A549 (cell line): ENCODE measurements at regions not wholly inside any gene's neighbourhood (a gene's known extent, or its start where the extent isn't known, plus 50 kb on each side); places are given as distances from the start of the nearest gene placed in this dataset.

Experiments used
- ATAC-seq, 2 experiments: fragments of 200-7000 bp in 1 of 2; fragments of >200 bp in 1 of 2; cut with Nextera tagmentation in 1 of 2; cut with Tn5 transposase in 1 of 2; 3 replicates each; pipeline versions ENCODE4 v1.8.0 to v1.9.1; 2018 to 2020; ENCODE audit warnings: mild to moderate bottlenecking in 1 of 2, moderate library complexity in 1 of 2
- CTCF ChIA-PET: fragments of 300-600 bp; sonication (Branson Sonifier 250); formaldehyde crosslinking; extraction: SDS; loops from one replicate; lab custom pipeline; 2021; ENCODE audit warnings: antibody characterized with exemption, inconsistent platforms; lab: Yijun Ruan, JAX
- POLR2A ChIA-PET: fragments of 350-600 bp; formaldehyde crosslinking; extraction: SDS; loops from one replicate; lab custom pipeline; 2021; ENCODE audit warnings: antibody characterized with exemption, inconsistent platforms; lab: Yijun Ruan, JAX
- DNase-seq, 2 experiments: peaks; one replicate each; pipeline versions ENCODE4 v3.0.0 to v3.0.0-alpha.2; 2011 to 2016; ENCODE audit warnings: low read depth in 1 of 2, low spot score in 1 of 2
- FAIRE-seq: peaks from 2 replicates; lab custom pipeline; 2011; peaks lifted over from hg19 to GRCh38; lab: Jason Lieb, UNC
- H3K27ac ChIP-seq, 2 experiments: fragments of >200 bp; sonication (Bioruptor Twin); formaldehyde crosslinking; 3 replicates each; pipeline ENCODE4 v1.5.1; 2016 to 2017
- H3K4me1 ChIP-seq: fragments of >200 bp; sonication (Bioruptor Twin); formaldehyde crosslinking; 3 replicates; pipeline ENCODE4 v1.6.1; 2016
- H3K4me2 ChIP-seq: fragments of >200 bp; sonication (Bioruptor Twin); formaldehyde crosslinking; 3 replicates; pipeline ENCODE4 v1.6.1; 2016
- H3K4me3 ChIP-seq: fragments of >200 bp; sonication (Bioruptor Twin); formaldehyde crosslinking; 3 replicates; pipeline ENCODE4 v1.5.1; 2016
- H3K9me3 ChIP-seq: fragments of >200 bp; sonication (Bioruptor Twin); formaldehyde crosslinking; 3 replicates; pipeline ENCODE4 v1.6.1; 2016
- CBX2 ChIP-seq: fragments of 200-600 bp; sonication (generic); IDR thresholded peaks from 2 replicates; pipeline ENCODE4 v1.6.1; 2016; ENCODE audit warnings: low read depth, mild to moderate bottlenecking, borderline replicate concordance
- CHD2 ChIP-seq: fragments of 150-350 bp; IDR thresholded peaks from 2 replicates; pipeline ENCODE4 v1.6.1; 2014; ENCODE audit warnings: low read length; ENCODE audit not compliant: partially characterized antibody
- CHD4 ChIP-seq: fragments of 200-600 bp; sonication (generic); IDR thresholded peaks from 2 replicates; pipeline ENCODE4 v1.6.1; 2016; ENCODE audit warnings: antibody characterized with exemption, mild to moderate bottlenecking, borderline replicate concordance
- EHMT2 ChIP-seq: fragments of 200-600 bp; sonication (generic); IDR thresholded peaks from 2 replicates; pipeline ENCODE4 v1.6.1; 2016; ENCODE audit warnings: antibody characterized with exemption, low read depth, mild to moderate bottlenecking, moderate library complexity
- ESRRA ChIP-seq: fragments of 150-350 bp; IDR thresholded peaks from 2 replicates; pipeline ENCODE4 v1.6.1; 2014; ENCODE audit warnings: mild to moderate bottlenecking, low read length, borderline replicate concordance
- FOSL2 ChIP-seq, 2 experiments: fragments of 450-650 bp in 1 of 2; fragments of >200 bp in 1 of 2; sonication (Bioruptor Twin) in 1 of 2; formaldehyde crosslinking; IDR thresholded peaks; 2 replicates each; pipeline versions ENCODE4 v1.5.0 to v1.6.1; 2016 to 2020; ENCODE audit warnings: mild to moderate bottlenecking in 1 of 2, moderate library complexity in 1 of 2
- HOXA7 ChIP-seq: fragments of 250-450 bp; sonication (Bioruptor Pico); IDR thresholded peaks from 2 replicates; pipeline ENCODE4 v1.5.0; 2020; ENCODE audit warnings: mild to moderate bottlenecking, moderate library complexity
- HOXB5 ChIP-seq: fragments of 250-450 bp; sonication (Bioruptor Pico); IDR thresholded peaks from 2 replicates; pipeline ENCODE4 v1.5.0; 2020; ENCODE audit warnings: mild to moderate bottlenecking, moderate library complexity
- KDM1A ChIP-seq: fragments of 200-600 bp; sonication (generic); IDR thresholded peaks from 2 replicates; pipeline ENCODE4 v1.6.1; 2016; ENCODE audit warnings: low read depth, mild to moderate bottlenecking
- PHF8 ChIP-seq: fragments of 200-600 bp; sonication (generic); IDR thresholded peaks from 2 replicates; pipeline ENCODE4 v1.6.1; 2016; ENCODE audit warnings: low read depth, mild to moderate bottlenecking, antibody characterized with exemption, moderate library complexity, borderline replicate concordance
- POLR2A ChIP-seq: IDR thresholded peaks from 2 replicates; pipeline ENCODE4 v1.6.1; 2012; ENCODE audit warnings: mild to moderate bottlenecking, low read length
- RFX5 ChIP-seq: fragments of 450-650 bp; IDR thresholded peaks from 2 replicates; pipeline ENCODE4 v1.7.1; 2014; ENCODE audit warnings: antibody characterized with exemption, mild to moderate bottlenecking, moderate library complexity
- RNF2 ChIP-seq: fragments of 200-600 bp; sonication (generic); IDR thresholded peaks from 2 replicates; pipeline ENCODE4 v1.6.1; 2016; ENCODE audit warnings: low read depth, mild to moderate bottlenecking, antibody characterized with exemption, moderate library complexity, borderline replicate concordance
- TFCP2L1 ChIP-seq: fragments of 250-450 bp; sonication (Bioruptor Pico); IDR thresholded peaks from 2 replicates; pipeline ENCODE4 v1.5.0; 2021; ENCODE audit warnings: mild to moderate bottlenecking
- ZC3H11A ChIP-seq: fragments of 450-650 bp; IDR thresholded peaks from 2 replicates; pipeline ENCODE4 v1.6.1; 2014; ENCODE audit warnings: antibody characterized with exemption, mild to moderate bottlenecking
- ZNF302 ChIP-seq: fragments of 250-450 bp; sonication (Bioruptor Pico); IDR thresholded peaks from 2 replicates; pipeline ENCODE4 v1.9.0; 2021; ENCODE audit warnings: inconsistent platforms, mild to moderate bottlenecking, moderate library complexity
- ZSCAN20 ChIP-seq: fragments of 250-450 bp; sonication (Bioruptor Pico); IDR thresholded peaks from 2 replicates; pipeline ENCODE4 v1.8.0; 2022; ENCODE audit warnings: mild to moderate bottlenecking, moderate library complexity
- WGBS: methylation state at CpG from one replicate; pipeline ENCODE4 v1.1.6; 2017; ENCODE audit errors: missing lambda C conversion rate; 5-methylcytosine and 5-hydroxymethylcytosine counted together
- TF ChIP-seq, protein P1 (sequence below): IDR thresholded peaks from 2 replicates; pipeline ENCODE4 v1.6.1; 2012
- TF ChIP-seq, protein P2 (sequence below): fragments of 450-650 bp; IDR thresholded peaks from 2 replicates; pipeline ENCODE4 v1.6.1; 2014; ENCODE audit warnings: antibody characterized with exemption
- TF ChIP-seq, protein P3 (sequence below): fragments of >200 bp; sonication (Bioruptor Twin); formaldehyde crosslinking; IDR thresholded peaks from 3 replicates; pipeline ENCODE4 v1.6.1; 2016

DNA sequence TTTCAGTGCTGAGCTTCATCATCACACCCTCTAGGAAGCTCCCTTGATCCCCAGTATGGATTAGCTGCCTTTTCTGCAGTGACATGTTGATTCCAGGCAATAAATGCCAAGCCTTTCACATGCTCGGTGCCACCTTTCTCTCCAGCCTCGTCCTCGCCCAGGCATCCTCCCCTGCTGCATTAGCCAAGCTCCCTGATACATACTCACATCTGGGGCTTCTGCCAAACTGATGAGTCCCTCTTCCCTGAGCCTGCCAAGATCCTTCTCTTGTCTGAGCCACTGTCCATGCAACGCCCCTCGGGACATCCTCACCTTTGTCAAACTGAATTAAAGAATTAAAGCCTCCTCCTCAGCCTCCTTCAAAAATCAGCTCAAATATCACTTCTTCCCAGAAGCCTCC is 538.5 kb upstream of the CDH11 start:
- ATAC-seq = no peak

DNA sequence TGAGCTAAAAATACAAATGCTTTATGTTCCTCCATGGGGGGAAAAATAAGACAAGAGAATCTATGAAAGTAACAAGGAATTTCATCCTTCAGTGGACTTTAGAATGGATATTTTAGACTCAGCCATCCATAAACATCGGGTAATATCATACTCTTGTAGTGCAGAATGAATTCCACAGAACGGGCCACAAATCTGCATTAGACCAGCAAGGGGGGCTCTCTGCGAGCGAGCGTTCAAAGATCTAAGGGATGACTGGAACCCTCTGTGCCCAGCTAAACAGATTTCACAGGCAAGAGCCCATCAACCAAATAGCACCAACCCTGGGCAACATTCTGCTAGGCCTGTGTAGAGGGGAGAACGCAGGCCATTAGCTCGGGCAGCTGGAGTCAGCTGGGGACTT is 537.9 kb upstream of the CDH11 start:
- Histone ChIP-seq H3K4me1 (no peaks in the 10 kb centered on the region), H3K4me3 (no peak overlapping the region), H3K9me3 (no peaks in the 10 kb centered on the region), H3K27ac (no peak overlapping the region), H3K4me2 (no peak overlapping the region)
- no peak for TF ChIP-seq RFX5
- TF ChIP-seq ESRRA = no peak
- no peak for TF ChIP-seq ZSCAN20 (CRISPR knock-in tag)
- no peak for TF ChIP-seq HOXB5 (CRISPR knock-in tag)
- TF ChIP-seq CBX2 = no peak
- TF ChIP-seq CHD2 = no peak
- no peak for TF ChIP-seq HOXA7 (CRISPR knock-in tag)
- no peak for TF ChIP-seq TFCP2L1 (CRISPR knock-in tag)
- no peak for FAIRE-seq
- WGBS = 29% methylated on average over 5 of the region's 7 CpGs
- no peak for ATAC-seq
- ChIA-PET CTCF (interaction anchor here (1.0 kb wide), 1 partner anchor 9 kb away, joined by 3 read pairs; no protein-coding TSS in a partner anchor), POLR2A (no interaction called here)
- DNase-seq = no peak

More for the DNA sequence above, 538.5 kb upstream of the CDH11 start:
- H3K4me2 ChIP-seq = no peak overlapping the region
- no peak overlapping the region for H3K4me3 ChIP-seq
- ChIA-PET CTCF (no interaction called here), POLR2A (no interaction called here)
- no peaks in the 10 kb centered on the region for H3K9me3 ChIP-seq
- DNase-seq (no peak), FAIRE-seq (no peak)
- WGBS = 3% methylated on average over 5 of the region's 5 CpGs
- no peak overlapping the region for H3K27ac ChIP-seq
- TF ChIP-seq ZSCAN20 (CRISPR knock-in tag) (no peak), EHMT2 (no peak), FOSL2 (IDR thresholded peaks at IDR 0.05) (no peak), FOSL2 (CRISPR knock-in tag; IDR thresholded peaks at IDR 0.05) (no peak), ZNF302 (CRISPR knock-in tag) (no peak), KDM1A (no peak), POLR2A (no peak)
- TF ChIP-seq, protein P1, sequence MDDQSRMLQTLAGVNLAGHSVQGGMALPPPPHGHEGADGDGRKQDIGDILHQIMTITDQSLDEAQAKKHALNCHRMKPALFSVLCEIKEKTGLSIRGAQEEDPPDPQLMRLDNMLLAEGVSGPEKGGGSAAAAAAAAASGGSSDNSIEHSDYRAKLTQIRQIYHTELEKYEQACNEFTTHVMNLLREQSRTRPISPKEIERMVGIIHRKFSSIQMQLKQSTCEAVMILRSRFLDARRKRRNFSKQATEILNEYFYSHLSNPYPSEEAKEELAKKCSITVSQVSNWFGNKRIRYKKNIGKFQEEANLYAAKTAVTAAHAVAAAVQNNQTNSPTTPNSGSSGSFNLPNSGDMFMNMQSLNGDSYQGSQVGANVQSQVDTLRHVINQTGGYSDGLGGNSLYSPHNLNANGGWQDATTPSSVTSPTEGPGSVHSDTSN = no peak
- TF ChIP-seq, protein P2, sequence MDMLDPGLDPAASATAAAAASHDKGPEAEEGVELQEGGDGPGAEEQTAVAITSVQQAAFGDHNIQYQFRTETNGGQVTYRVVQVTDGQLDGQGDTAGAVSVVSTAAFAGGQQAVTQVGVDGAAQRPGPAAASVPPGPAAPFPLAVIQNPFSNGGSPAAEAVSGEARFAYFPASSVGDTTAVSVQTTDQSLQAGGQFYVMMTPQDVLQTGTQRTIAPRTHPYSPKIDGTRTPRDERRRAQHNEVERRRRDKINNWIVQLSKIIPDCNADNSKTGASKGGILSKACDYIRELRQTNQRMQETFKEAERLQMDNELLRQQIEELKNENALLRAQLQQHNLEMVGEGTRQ = no peak
- no peaks in the 10 kb centered on the region for H3K4me1 ChIP-seq

DNA sequence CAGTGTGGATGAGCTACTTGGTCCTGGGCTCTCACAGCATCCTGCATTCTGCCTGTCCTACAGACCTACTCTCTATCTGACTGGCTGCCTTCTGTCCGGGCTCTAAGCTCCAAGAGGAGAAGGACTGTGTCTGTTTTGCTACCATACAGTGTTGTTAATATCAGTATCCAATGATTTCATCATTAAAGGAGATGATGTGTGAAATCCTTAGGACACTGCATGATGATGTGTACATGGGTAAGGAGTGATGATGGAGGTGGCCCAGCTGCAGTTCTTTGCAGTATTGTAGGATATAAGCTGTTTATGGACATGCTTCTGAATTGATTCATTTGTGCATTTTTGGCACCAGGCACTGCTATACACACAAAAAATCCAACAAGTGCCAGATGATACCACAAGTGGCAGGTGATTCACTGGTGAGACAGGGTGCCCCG is 536.9 kb upstream of the CDH11 start:
- CTCF ChIA-PET = no interaction called here
- POLR2A ChIA-PET = no interaction called here
- no peak for FAIRE-seq
- no peak overlapping the region for H3K27ac ChIP-seq
- WGBS = 0% methylated on average over 2 of the region's 2 CpGs
- no peaks in the 10 kb centered on the region for H3K9me3 ChIP-seq
- H3K4me2 ChIP-seq = no peak overlapping the region
- no peak for TF ChIP-seq CHD4
- TF ChIP-seq HOXB5 (CRISPR knock-in tag) = no peak
- TF ChIP-seq, protein P3, sequence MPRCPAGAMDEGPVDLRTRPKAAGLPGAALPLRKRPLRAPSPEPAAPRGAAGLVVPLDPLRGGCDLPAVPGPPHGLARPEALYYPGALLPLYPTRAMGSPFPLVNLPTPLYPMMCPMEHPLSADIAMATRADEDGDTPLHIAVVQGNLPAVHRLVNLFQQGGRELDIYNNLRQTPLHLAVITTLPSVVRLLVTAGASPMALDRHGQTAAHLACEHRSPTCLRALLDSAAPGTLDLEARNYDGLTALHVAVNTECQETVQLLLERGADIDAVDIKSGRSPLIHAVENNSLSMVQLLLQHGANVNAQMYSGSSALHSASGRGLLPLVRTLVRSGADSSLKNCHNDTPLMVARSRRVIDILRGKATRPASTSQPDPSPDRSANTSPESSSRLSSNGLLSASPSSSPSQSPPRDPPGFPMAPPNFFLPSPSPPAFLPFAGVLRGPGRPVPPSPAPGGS = no peak
- no peak for TF ChIP-seq ZC3H11A
- no peak for TF ChIP-seq RNF2
- TF ChIP-seq PHF8 = no peak
- no peak for ATAC-seq
- no peak for DNase-seq
- no peak overlapping the region for H3K4me3 ChIP-seq
- H3K4me1 ChIP-seq = no peaks in the 10 kb centered on the region
